ENCODE measurements at regions not wholly inside any gene's neighbourhood (a gene's known extent, or its start where the extent isn't known, plus 50 kb on each side); places are given as distances from the start of the nearest gene placed in this dataset.

DNA sequence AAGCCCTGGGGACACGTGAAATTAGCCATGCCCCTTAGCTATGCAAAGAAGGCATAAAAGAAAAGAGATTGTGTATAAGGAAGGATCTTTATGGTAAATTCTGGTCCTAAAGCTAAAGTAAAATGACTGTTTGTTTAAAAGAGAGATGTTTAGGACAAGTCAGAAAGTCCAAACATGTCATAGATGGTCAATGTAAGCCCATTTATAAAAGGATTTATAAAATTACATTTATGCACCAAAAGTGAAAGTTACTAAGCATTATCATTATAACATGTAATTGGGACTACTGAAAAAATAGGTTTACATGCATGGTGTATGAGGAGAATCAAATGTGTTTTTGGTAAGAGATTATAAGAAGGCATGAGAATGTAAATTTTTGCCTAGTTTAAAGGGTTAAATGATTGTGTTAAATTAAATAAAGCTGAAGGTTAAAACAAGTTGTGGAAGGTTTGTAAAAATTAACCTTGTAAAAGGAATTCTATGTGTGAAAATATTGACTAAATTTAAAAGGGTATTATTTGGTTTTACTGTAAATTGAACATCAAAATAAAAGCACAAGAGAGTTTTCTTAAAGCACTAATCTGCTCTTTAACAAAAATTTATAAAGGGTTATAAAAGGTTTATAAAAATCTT, 50.4 kb upstream of the TSPAN8 start:
- Histone ChIP-seq H3K27me3 (no peaks in the 10 kb centered on the region), H3K27ac (no peak overlapping the region), H3K9ac (ENCODE audit: low read depth in 2 of 2, low read length in 2 of 2) (no peak overlapping the region), H3K4me1 (no peaks in the 10 kb centered on the region), H3K4me3 (no peak overlapping the region), H3K36me3 (no peaks in the 10 kb centered on the region), H3K9me3 (no peaks in the 10 kb centered on the region)
- no peak for DNase-seq
- TF ChIP-seq, protein P1, sequence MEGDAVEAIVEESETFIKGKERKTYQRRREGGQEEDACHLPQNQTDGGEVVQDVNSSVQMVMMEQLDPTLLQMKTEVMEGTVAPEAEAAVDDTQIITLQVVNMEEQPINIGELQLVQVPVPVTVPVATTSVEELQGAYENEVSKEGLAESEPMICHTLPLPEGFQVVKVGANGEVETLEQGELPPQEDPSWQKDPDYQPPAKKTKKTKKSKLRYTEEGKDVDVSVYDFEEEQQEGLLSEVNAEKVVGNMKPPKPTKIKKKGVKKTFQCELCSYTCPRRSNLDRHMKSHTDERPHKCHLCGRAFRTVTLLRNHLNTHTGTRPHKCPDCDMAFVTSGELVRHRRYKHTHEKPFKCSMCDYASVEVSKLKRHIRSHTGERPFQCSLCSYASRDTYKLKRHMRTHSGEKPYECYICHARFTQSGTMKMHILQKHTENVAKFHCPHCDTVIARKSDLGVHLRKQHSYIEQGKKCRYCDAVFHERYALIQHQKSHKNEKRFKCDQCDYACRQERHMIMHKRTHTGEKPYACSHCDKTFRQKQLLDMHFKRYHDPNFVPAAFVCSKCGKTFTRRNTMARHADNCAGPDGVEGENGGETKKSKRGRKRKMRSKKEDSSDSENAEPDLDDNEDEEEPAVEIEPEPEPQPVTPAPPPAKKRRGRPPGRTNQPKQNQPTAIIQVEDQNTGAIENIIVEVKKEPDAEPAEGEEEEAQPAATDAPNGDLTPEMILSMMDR (IDR thresholded peaks at IDR 0.05): no peak
- intact Hi-C loops (cut with DNase I): no loop called here
